ENCODE measurements at regions not wholly inside any gene's neighbourhood (a gene's known extent, or its start where the extent isn't known, plus 50 kb on each side); places are given as distances from the start of the nearest gene placed in this dataset.
"Not testable (repeated sequence)": the region's sequence is repeated elsewhere in the genome, so short reads cannot be mapped to it uniquely, and the experiment has no call there.

GRCh38 chr10:35843524-35844181, 201.6 kb upstream of the FZD8 start:
- DNase-seq (no peak), ATAC-seq (replicated peaks in 1 of 2) (no peak)
- H3K9me3 Mint-ChIP-seq, result peaks cover 0 to 2% of the 10 kb centered on the region in 2 donors
- no peak overlapping the region for H3K4me3 Mint-ChIP-seq
- no peak overlapping the region for H3K27ac Mint-ChIP-seq
- H3K4me1 Mint-ChIP-seq (ENCODE audit: low read depth), result no peaks in the 10 kb centered on the region
- no peaks in the 10 kb centered on the region for H3K27me3 Mint-ChIP-seq (ENCODE audit: low read depth)
- H3K36me3 Mint-ChIP-seq (ENCODE audit: insufficient read depth in 2 of 2), result no peaks in the 10 kb centered on the region

DNA sequence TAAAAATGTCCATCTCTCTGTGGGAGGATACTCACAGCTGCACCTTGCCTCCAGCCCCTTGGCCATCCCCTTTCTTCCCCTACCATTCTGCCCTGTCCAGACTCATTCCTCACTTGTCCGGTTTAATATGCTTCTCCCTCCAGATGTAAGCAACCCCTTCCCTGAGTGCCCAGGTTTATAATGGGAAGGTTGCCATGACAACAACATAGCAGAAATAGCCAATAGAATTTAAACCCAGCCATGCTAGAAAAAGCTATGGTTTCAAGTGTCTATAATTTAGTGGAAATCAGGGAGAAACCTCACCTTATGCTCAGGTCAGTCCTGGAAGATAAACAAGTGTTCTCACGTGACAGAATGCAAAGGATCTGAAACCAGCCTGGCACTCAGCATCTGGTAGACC, 196.0 kb upstream of the FZD8 start:
- Mint-ChIP-seq H3K9me3 (peaks cover 0 to 2% of the 10 kb centered on the region in 2 donors), H3K27ac (no peak overlapping the region), H3K4me3 (no peak overlapping the region), H3K36me3 (ENCODE audit: insufficient read depth in 2 of 2) (no peaks in the 10 kb centered on the region), H3K27me3 (ENCODE audit: low read depth) (no peaks in the 10 kb centered on the region), H3K4me1 (ENCODE audit: low read depth) (no peaks in the 10 kb centered on the region)
- ATAC-seq (replicated peaks in 1 of 2), result no peak
- no peak for DNase-seq

DNA sequence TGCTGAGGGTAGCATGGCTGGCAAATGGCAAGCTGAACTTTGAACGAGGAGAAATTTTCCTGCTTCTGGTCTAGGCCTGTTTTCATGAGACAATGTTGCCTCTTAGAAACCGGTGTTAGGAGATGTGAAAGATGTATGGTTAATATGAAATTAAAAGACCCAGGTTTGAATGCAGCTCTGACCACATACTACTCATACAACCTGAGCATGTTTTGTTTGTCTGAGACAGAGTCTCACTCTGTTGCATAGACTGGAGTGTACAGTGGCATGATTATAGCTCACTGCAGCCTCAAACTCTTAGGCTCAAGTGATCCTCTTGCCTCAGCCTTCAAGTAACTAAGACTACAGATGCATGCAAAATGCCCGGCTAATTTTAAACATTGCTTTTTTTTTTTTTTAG, 193.4 kb upstream of the FZD8 start:
- Mint-ChIP-seq H3K36me3 (ENCODE audit: insufficient read depth in 2 of 2) (no peaks in the 10 kb centered on the region), H3K4me1 (ENCODE audit: low read depth) (no peaks in the 10 kb centered on the region), H3K27ac (no peak overlapping the region), H3K4me3 (no peak overlapping the region), H3K9me3 (peaks cover 0 to under 1% of the 10 kb centered on the region in 2 donors), H3K27me3 (ENCODE audit: low read depth) (no peaks in the 10 kb centered on the region)
- no peak for DNase-seq
- ATAC-seq (replicated peaks in 1 of 2), result no peak

DNA sequence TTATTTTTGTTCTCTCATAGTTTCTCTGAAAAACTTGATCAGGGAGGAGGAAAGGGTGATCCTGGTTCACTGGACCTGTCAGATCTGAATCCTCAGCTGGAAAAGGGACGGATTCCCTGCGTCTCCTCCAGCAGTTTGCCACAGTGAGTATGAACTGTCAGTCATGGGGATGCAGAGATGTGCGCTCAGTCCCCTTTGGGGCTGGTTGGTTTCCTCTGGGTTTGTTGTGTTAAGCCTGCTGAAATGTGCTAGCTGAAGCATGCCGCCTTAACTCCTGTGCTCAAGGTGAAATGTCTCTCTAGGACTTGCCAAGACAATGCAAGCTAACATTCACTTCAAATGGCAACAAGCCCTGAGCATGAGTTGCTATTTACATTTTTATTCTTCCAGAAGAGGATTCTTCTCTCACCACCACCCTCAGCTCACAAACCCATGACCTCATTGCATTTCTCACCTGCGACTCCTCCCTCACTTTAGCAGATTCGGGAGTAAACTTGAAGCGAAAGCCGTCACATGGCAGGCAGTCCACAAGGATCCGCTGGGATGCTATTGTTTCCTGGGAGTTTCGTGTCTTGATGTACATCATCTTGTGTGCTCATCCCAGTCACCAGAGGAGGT, 192.9 kb upstream of the FZD8 start:
- Mint-ChIP-seq H3K36me3 (ENCODE audit: insufficient read depth in 2 of 2) (no peaks in the 10 kb centered on the region), H3K4me1 (ENCODE audit: low read depth) (no peaks in the 10 kb centered on the region), H3K4me3 (no peak overlapping the region), H3K27ac (no peak overlapping the region), H3K27me3 (ENCODE audit: low read depth) (no peaks in the 10 kb centered on the region), H3K9me3 (no peaks in the 10 kb centered on the region)
- DNase-seq (no peak), ATAC-seq (replicated peaks in 1 of 2) (no peak)

DNA sequence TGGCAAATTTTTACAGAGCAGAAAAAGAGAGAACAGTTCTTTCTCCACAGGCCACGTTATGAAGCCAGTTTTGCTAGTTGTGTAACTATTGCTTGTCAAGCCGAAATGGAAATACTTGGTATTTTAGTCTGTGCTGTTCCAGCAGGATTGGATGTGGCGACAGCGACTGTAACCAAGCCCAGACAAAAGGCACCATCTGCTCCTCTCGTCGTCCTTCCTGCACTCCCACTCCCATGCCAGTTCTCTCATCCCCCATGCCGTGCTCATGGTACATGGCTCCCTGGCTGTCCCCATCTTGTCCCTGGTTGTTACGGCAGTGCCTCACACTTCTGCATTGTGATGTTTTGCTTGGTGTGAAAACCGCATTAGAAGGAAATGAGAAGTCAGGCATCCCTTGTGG, 185.7 kb upstream of the FZD8 start:
- H3K36me3 Mint-ChIP-seq (ENCODE audit: insufficient read depth in 2 of 2), result no peaks in the 10 kb centered on the region
- no peak overlapping the region for H3K27ac Mint-ChIP-seq
- no peaks in the 10 kb centered on the region for H3K4me1 Mint-ChIP-seq (ENCODE audit: low read depth)
- ATAC-seq (replicated peaks in 1 of 2), result no peak
- DNase-seq, result no peak
- H3K27me3 Mint-ChIP-seq (ENCODE audit: low read depth), result no peaks in the 10 kb centered on the region
- H3K9me3 Mint-ChIP-seq, result peaks cover 0 to 2% of the 10 kb centered on the region in 2 donors
- no peak overlapping the region for H3K4me3 Mint-ChIP-seq

- Mint-ChIP-seq H3K4me3 (no peak overlapping the region), H3K27me3 (ENCODE audit: low read depth) (no peaks in the 10 kb centered on the region), H3K27ac (no peak overlapping the region), H3K36me3 (ENCODE audit: insufficient read depth in 2 of 2) (no peaks in the 10 kb centered on the region), H3K4me1 (ENCODE audit: low read depth) (no peaks in the 10 kb centered on the region), H3K9me3 (peaks cover 0 to 2% of the 10 kb centered on the region in 2 donors)
- DNase-seq, result no peak
- ATAC-seq (replicated peaks in 1 of 2), result no peak
Measured at GRCh38 chr10:35824704-35825103, 182.6 kb upstream of the FZD8 start.

- no peak overlapping the region for H3K4me3 Mint-ChIP-seq
- H3K4me1 Mint-ChIP-seq (ENCODE audit: low read depth), result no peaks in the 10 kb centered on the region
- no peak for DNase-seq
- H3K27me3 Mint-ChIP-seq (ENCODE audit: low read depth), result no peaks in the 10 kb centered on the region
- no peak overlapping the region for H3K27ac Mint-ChIP-seq
- ATAC-seq (replicated peaks in 1 of 2), result no peak
- H3K36me3 Mint-ChIP-seq (ENCODE audit: insufficient read depth in 2 of 2), result no peaks in the 10 kb centered on the region
- peaks cover 0 to 2% of the 10 kb centered on the region in 2 donors for H3K9me3 Mint-ChIP-seq
Measured at GRCh38 chr10:35822316-35822715, 180.2 kb upstream of the FZD8 start.

DNA sequence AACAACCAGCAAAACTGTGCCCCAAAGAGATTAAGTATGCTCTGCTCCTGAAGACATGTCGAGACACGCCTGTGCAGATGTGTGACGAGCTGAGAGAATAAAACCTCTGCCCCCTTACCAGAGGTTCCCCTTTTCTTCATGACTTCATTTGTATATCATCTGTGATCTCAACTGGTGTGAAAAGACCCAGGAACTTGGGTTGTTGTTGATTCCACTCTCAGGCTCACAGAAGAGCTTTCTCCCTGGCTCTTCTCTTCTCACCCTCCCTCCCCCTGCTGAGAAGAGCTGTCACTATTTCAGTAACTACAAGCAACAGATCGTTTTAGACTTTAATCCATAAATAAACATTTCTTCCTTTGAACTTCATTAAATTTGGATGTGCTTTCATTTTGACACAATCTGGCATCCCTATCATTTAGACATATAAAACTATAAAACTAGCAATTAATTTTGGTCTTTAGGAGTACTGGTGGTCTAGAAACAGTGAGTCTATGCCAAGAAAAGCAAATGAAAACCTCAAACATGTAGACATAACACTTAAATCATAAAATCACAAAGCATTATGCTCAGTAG, 179.3 kb upstream of the FZD8 start:
- no peak for DNase-seq
- Mint-ChIP-seq H3K9me3 (peaks cover 0 to 4% of the 10 kb centered on the region in 2 donors), H3K36me3 (ENCODE audit: insufficient read depth in 2 of 2) (no peaks in the 10 kb centered on the region), H3K27me3 (ENCODE audit: low read depth) (no peaks in the 10 kb centered on the region), H3K27ac (no peak overlapping the region), H3K4me3 (no peak overlapping the region), H3K4me1 (ENCODE audit: low read depth) (no peaks in the 10 kb centered on the region)
- ATAC-seq (replicated peaks in 1 of 2), result no peak

- DNase-seq, result no peak
- no peak for ATAC-seq (replicated peaks in 1 of 2)
- Mint-ChIP-seq H3K36me3 (ENCODE audit: insufficient read depth in 2 of 2) (no peaks in the 10 kb centered on the region), H3K27ac (no peak overlapping the region), H3K9me3 (peaks cover 1 to 4% of the 10 kb centered on the region in 2 donors), H3K4me3 (no peak overlapping the region), H3K4me1 (ENCODE audit: low read depth) (no peaks in the 10 kb centered on the region), H3K27me3 (ENCODE audit: low read depth) (no peaks in the 10 kb centered on the region)
Measured at GRCh38 chr10:35819736-35820135, 177.6 kb upstream of the FZD8 start.

GRCh38 chr10:35819011-35819410, 176.9 kb upstream of the FZD8 start:
- Mint-ChIP-seq H3K4me3 (no peak overlapping the region), H3K27ac (no peak overlapping the region)

DNA sequence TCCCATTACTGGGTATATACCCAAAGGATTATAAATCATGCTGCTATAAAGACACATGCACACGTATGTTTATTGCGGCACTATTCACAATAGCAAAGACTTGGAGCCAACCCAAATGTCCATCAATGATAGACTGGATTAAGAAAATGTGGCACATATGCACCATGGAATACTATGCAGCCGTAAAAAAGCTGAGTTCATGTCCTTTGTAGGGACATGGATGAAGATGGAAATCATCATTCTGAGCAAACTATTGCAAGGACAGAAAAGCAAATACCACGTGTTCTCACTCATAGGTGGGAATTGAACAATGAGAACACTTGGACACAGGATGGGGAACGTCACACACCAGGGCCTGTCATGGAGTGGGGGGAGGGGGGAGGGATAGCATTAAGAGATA, 175.0 kb upstream of the FZD8 start:
- not testable (repeated sequence) for H3K27ac Mint-ChIP-seq; H3K4me1 Mint-ChIP-seq (ENCODE audit: low read depth)

More at GRCh38 chr10:35819011-35819410, 176.9 kb upstream of the FZD8 start:
- no peaks in the 10 kb centered on the region for H3K27me3 Mint-ChIP-seq (ENCODE audit: low read depth)
- no peaks in the 10 kb centered on the region for H3K4me1 Mint-ChIP-seq (ENCODE audit: low read depth)
- DNase-seq (no peak), ATAC-seq (replicated peaks in 1 of 2) (no peak)
- no peaks in the 10 kb centered on the region for H3K36me3 Mint-ChIP-seq (ENCODE audit: insufficient read depth in 2 of 2)
- peaks cover 1 to 2% of the 10 kb centered on the region in 2 donors for H3K9me3 Mint-ChIP-seq

DNA sequence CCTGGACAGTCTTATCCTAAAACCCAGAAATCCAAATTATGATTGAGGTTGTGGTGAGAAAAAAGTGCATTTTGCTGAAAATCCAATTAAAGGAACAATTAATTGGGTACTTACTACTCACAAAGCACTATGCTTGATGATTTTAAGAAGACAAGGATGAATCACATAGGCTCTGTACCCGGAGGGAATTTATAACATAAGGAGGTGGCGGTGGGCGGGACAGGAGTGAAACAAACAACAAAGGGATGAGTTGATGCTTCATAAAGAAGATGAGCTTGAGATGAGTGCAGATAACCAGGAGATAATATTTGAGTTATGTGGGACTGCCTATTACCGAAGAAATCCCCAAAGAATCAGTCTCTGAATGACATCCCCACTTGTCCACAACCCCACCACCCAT, 171.1 kb upstream of the FZD8 start:
- Mint-ChIP-seq H3K27ac (no peak overlapping the region), H3K27me3 (ENCODE audit: low read depth) (no peaks in the 10 kb centered on the region), H3K4me1 (ENCODE audit: low read depth) (no peaks in the 10 kb centered on the region), H3K9me3 (peaks cover 5 to 6% of the 10 kb centered on the region in 2 donors), H3K4me3 (no peak overlapping the region), H3K36me3 (ENCODE audit: insufficient read depth in 2 of 2) (no peaks in the 10 kb centered on the region)
- DNase-seq (no peak), ATAC-seq (replicated peaks in 1 of 2) (no peak)

More for the DNA sequence above, 175.0 kb upstream of the FZD8 start:
- not testable (repeated sequence) for H3K27me3 Mint-ChIP-seq (ENCODE audit: low read depth); H3K9me3 Mint-ChIP-seq; H3K4me3 Mint-ChIP-seq; H3K36me3 Mint-ChIP-seq (ENCODE audit: insufficient read depth in 2 of 2); ATAC-seq (replicated peaks in 1 of 2); DNase-seq

DNA sequence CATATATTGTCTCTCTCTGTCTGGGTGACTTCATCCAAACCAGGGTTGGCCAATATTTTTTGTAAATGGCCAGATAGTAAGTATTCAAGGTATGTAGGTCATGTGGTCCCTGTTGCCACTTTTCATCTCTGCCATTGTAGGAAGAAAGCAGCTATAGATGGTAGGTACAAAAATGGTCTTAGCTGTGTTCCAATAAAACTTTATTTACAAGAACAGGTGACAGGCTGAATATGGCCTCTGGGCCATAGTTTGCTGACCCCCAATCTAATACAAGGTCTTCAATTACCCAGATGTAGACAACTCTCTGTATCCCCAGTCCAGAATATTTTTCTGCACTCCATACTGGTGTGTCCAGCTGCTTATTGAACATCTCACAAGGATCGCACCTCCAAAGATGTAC, 166.2 kb upstream of the FZD8 start:
- H3K27me3 Mint-ChIP-seq (ENCODE audit: low read depth), result no peaks in the 10 kb centered on the region
- no peaks in the 10 kb centered on the region for H3K36me3 Mint-ChIP-seq (ENCODE audit: insufficient read depth in 2 of 2)
- H3K27ac Mint-ChIP-seq, result no peak overlapping the region
- DNase-seq, result no peak
- no peak for ATAC-seq (replicated peaks in 1 of 2)
- H3K9me3 Mint-ChIP-seq, result peaks cover 4% of the 10 kb centered on the region in 2 donors
- no peak overlapping the region for H3K4me3 Mint-ChIP-seq
- H3K4me1 Mint-ChIP-seq (ENCODE audit: low read depth), result no peaks in the 10 kb centered on the region

DNA sequence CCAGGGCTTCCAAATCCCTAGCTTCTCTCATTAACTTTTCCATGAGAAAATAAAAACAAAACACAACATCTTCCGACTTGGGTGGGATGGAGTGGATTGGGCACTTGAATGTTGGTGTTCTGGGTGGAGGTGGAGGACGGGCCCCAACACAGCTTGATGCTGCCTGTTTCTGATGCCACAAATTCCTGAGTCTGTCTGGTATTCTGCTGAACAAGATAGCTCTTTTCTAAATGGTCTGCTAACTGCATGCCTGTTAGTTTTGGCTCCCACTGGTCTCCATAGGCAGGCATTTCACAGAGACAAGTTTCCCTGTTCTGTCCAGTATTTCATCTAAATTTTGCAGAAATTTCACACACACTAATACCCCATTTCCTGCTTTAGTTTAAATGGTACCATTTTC, 160.9 kb upstream of the FZD8 start:
- Mint-ChIP-seq H3K36me3 (ENCODE audit: insufficient read depth in 2 of 2) (no peaks in the 10 kb centered on the region), H3K27ac (no peak overlapping the region), H3K4me3 (no peak overlapping the region), H3K4me1 (ENCODE audit: low read depth) (no peaks in the 10 kb centered on the region), H3K27me3 (ENCODE audit: low read depth) (no peaks in the 10 kb centered on the region), H3K9me3 (peaks cover 0 to 2% of the 10 kb centered on the region in 2 donors)
- ATAC-seq (replicated peaks in 1 of 2) (no peak), DNase-seq (no peak)
